Stomach (tissue), 4 donors: ENCODE measurements at regions not wholly inside any gene's neighbourhood (a gene's known extent, or its start where the extent isn't known, plus 50 kb on each side); places are given as distances from the start of the nearest gene placed in this dataset.

Source experiments
- CTCF ChIP-seq, 7 experiments: fragments of 450-650 bp in 4 of 7; fragments of 200-600 bp in 3 of 7; sonication (generic) in 3 of 7; IDR thresholded peaks; one replicate each; pipeline ENCODE4 v1.5.1; 2016 to 2019; ENCODE audit warnings: antibody characterized with exemption in 7 of 7, control low read depth in 2 of 7, mild to moderate bottlenecking in 1 of 7
- EP300 ChIP-seq: sonication (generic); formaldehyde crosslinking; IDR thresholded peaks from one replicate; pipeline ENCODE4 v1.6.1; 2017; ENCODE audit warnings: antibody characterized with exemption
- POLR2A ChIP-seq, 4 donors: fragments of 450-650 bp; IDR thresholded peaks; one replicate each; pipeline ENCODE4 v1.6.1; 2016; ENCODE audit warnings: antibody characterized with exemption in 4 of 4, control low read depth in 2 of 4, mild to moderate bottlenecking in 1 of 4, moderate library complexity in 1 of 4
- POLR2AphosphoS5 ChIP-seq, 3 donors: sonication (generic); formaldehyde crosslinking; IDR thresholded peaks; one replicate each; pipeline ENCODE4 v1.6.1; 2016; ENCODE audit warnings: antibody characterized with exemption in 3 of 3

DNA sequence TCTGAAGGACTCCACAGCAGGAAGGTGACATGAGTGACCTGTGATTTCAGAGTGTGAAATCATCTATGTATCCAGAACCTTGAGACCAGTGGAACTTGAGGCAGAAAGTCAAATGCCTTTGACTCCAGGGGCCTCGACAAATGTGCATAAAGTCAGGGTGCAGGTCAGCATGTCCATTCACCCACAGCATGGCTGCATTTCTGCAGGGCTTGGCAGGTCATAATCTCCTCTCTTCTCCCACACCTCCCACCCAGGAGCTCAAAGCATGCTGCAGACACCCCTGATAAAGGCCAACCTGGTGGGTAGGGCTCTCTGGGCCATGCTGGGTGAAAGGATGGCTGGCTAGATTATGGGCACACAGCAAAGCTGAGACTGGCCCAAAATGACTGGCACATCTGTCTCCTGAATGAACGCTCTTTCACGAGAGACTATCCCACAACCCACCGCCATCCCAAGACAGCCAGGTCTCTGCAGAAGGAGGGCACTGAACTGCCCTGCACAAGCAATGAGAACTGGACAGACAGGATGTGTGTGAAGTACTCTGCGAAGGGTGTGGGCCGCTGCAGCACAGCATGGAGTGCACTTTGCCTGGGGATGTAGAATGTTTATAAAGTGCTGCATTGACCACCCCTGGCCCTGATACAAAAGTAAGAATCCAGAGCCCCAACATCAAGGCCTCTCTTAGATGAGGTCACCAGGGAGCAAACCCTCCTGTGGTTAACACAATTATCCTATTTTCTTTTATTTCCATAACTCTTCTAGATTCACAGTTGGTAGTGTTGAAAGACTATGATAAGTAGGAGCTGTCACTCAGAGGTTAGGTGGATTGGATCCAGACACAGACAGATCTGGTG lies 78.2 kb upstream of the NXT1 start:
- TF ChIP-seq CTCF (IDR thresholded peaks at IDR 0.05) (no peak), EP300 (no peak), POLR2AphosphoS5 (IDR thresholded peaks at IDR 0.05) (no peak), POLR2A (IDR thresholded peaks at IDR 0.05) (no peak)
